ENCODE measurements at regions not wholly inside any gene's neighbourhood (a gene's known extent, or its start where the extent isn't known, plus 50 kb on each side); places are given as distances from the start of the nearest gene placed in this dataset.

- Histone ChIP-seq H3K4me3 (ENCODE audit: low read length) (no peak overlapping the region), H3K36me3 (ENCODE audit: control insufficient read depth, insufficient read depth, low read length) (no peaks in the 10 kb centered on the region), H3K9me3 (ENCODE audit: control insufficient read depth, low read length) (peaks cover 11% of the 10 kb centered on the region), H3K4me1 (ENCODE audit: control insufficient read depth, insufficient read depth, low read length) (no peaks in the 10 kb centered on the region), H3K27me3 (ENCODE audit: control insufficient read depth, insufficient read depth, low read length, poor library complexity, severe bottlenecking) (no peaks in the 10 kb centered on the region), H3K9ac (ENCODE audit: extremely low read depth, low read length, poor library complexity, severe bottlenecking) (no peak overlapping the region), H3K27ac (ENCODE audit: low read depth, low read length) (no peak overlapping the region)
- no peak overlapping the region for H3K4me3 Mint-ChIP-seq
- no peaks in the 10 kb centered on the region for H3K27me3 Mint-ChIP-seq (ENCODE audit: insufficient read depth)
- no peaks in the 10 kb centered on the region for H3K36me3 Mint-ChIP-seq (ENCODE audit: low read depth)
- H3K27ac Mint-ChIP-seq = no peak overlapping the region
- peaks cover 12% of the 10 kb centered on the region for H3K9me3 Mint-ChIP-seq
- DNase-seq = peak; percentile 83
- WGBS, 2 experiments (ENCODE audit: insufficient coverage in 1 of 2, insufficient read length in 1 of 2) = 74 to 83% methylated on average over 3 to 9 of the region's 9 CpGs
- H3K4me1 Mint-ChIP-seq = no peaks in the 10 kb centered on the region
- peak; percentile 39 for TF ChIP-seq CTCF (conservative IDR thresholded peaks at IDR 0.05)
Observed at GRCh38 chr15:31740203-31740602, 290.1 kb upstream of the CHRNA7 start.

- TF ChIP-seq CTCF (conservative IDR thresholded peaks at IDR 0.05) = no peak
- no peaks in the 10 kb centered on the region for H3K4me1 Mint-ChIP-seq
- no peak overlapping the region for H3K4me3 ChIP-seq (ENCODE audit: low read length)
- no peaks in the 10 kb centered on the region for H3K4me1 ChIP-seq (ENCODE audit: control insufficient read depth, insufficient read depth, low read length)
- H3K27me3 Mint-ChIP-seq (ENCODE audit: insufficient read depth) = no peaks in the 10 kb centered on the region
- no peak overlapping the region for H3K4me3 Mint-ChIP-seq
- H3K9me3 ChIP-seq (ENCODE audit: control insufficient read depth, low read length) = peaks cover 11% of the 10 kb centered on the region
- H3K27me3 ChIP-seq (ENCODE audit: control insufficient read depth, insufficient read depth, low read length, poor library complexity, severe bottlenecking) = no peaks in the 10 kb centered on the region
- H3K27ac Mint-ChIP-seq = no peak overlapping the region
- H3K36me3 Mint-ChIP-seq (ENCODE audit: low read depth) = no peaks in the 10 kb centered on the region
- H3K9me3 Mint-ChIP-seq = peaks cover 10% of the 10 kb centered on the region
- H3K36me3 ChIP-seq (ENCODE audit: control insufficient read depth, insufficient read depth, low read length) = no peaks in the 10 kb centered on the region
- H3K9ac ChIP-seq (ENCODE audit: extremely low read depth, low read length, poor library complexity, severe bottlenecking) = no peak overlapping the region
- H3K27ac ChIP-seq (ENCODE audit: low read depth, low read length) = no peak overlapping the region
- DNase-seq = no peak
Observed at GRCh38 chr15:31745841-31746240, 284.5 kb upstream of the CHRNA7 start.

GRCh38 chr15:31752065-31752762 lies 278.1 kb upstream of the CHRNA7 start:
- Histone ChIP-seq H3K36me3 (ENCODE audit: control insufficient read depth, insufficient read depth, low read length) (no peaks in the 10 kb centered on the region), H3K9me3 (ENCODE audit: control insufficient read depth, low read length) (no peaks in the 10 kb centered on the region), H3K4me3 (ENCODE audit: low read length) (no peak overlapping the region), H3K9ac (ENCODE audit: extremely low read depth, low read length, poor library complexity, severe bottlenecking) (no peak overlapping the region), H3K27me3 (ENCODE audit: control insufficient read depth, insufficient read depth, low read length, poor library complexity, severe bottlenecking) (no peaks in the 10 kb centered on the region), H3K4me1 (ENCODE audit: control insufficient read depth, insufficient read depth, low read length) (no peaks in the 10 kb centered on the region), H3K27ac (ENCODE audit: low read depth, low read length) (no peak overlapping the region)
- no peaks in the 10 kb centered on the region for H3K27me3 Mint-ChIP-seq (ENCODE audit: insufficient read depth)
- H3K4me3 Mint-ChIP-seq = no peak overlapping the region
- no peaks in the 10 kb centered on the region for H3K4me1 Mint-ChIP-seq
- TF ChIP-seq CTCF (conservative IDR thresholded peaks at IDR 0.05) = no peak
- 92% methylated on average over 1 of the region's 2 CpGs; no CpG with 5 or more reads in 1 of the 2 experiments for WGBS, 2 experiments (ENCODE audit: insufficient coverage in 1 of 2, insufficient read length in 1 of 2)
- DNase-seq = no peak
- no peaks in the 10 kb centered on the region for H3K36me3 Mint-ChIP-seq (ENCODE audit: low read depth)
- no peak overlapping the region for H3K27ac Mint-ChIP-seq
- H3K9me3 Mint-ChIP-seq = no peaks in the 10 kb centered on the region

All from endodermal cell (in vitro differentiated cells).